Right cardiac atrium (tissue), 5 donors: ENCODE measurements at regions not wholly inside any gene's neighbourhood (a gene's known extent, or its start where the extent isn't known, plus 50 kb on each side); places are given as distances from the start of the nearest gene placed in this dataset.

ENCODE experiments used
- ATAC-seq, 2 donors: fragments of 200-7000 bp; cut with Tn5 transposase; one replicate each; pipeline versions ENCODE4 v1.8.0 to v1.9.1; 2020; ENCODE audit warnings: moderate library complexity in 2 of 2, mild to moderate bottlenecking in 1 of 2
- DNase-seq, 3 donors: peaks; one replicate each; pipeline ENCODE4 v3.0.0-alpha.2; 2020
- H3K27ac ChIP-seq: one replicate; pipeline ENCODE4 v1.5.1; 2013; ENCODE audit warnings: mild to moderate bottlenecking, low read length, control low read depth, moderate library complexity
- H3K27me3 ChIP-seq: one replicate; pipeline ENCODE4 v1.6.1; 2013; ENCODE audit not compliant: control insufficient read depth, insufficient read depth
- H3K4me1 ChIP-seq: one replicate; pipeline ENCODE4 v1.6.1; 2013; ENCODE audit warnings: low read length; ENCODE audit not compliant: control insufficient read depth, insufficient read depth
- H3K4me3 ChIP-seq: one replicate; pipeline ENCODE4 v1.5.1; 2013; ENCODE audit warnings: low read length, control low read depth
- H3K9me3 ChIP-seq: one replicate; pipeline ENCODE4 v1.6.1; 2013; ENCODE audit warnings: low read length; ENCODE audit not compliant: control insufficient read depth
- WGBS: extraction: QIAGEN DNeasy Blood & Tissue Kit; methylation state at CpG from one replicate; pipeline ENCODE4 v1.1.7; 2013; 5-methylcytosine and 5-hydroxymethylcytosine counted together
- intact Hi-C, 4 donors: fragments of 100-400 bp; cut with DNase I; formaldehyde crosslinking; loops; one replicate each; pipeline versions ENCODE4 v1.11.0 to v1.14.0; 2022 to 2023
- donor health status: healthy with polysubstance abuse.
- donor health status: DM: no; HTN: yes; CAD: no.
- donor health status: DM: no; HTN: no; CAD: no.
- donor health status: DM: no; HTN: yes; CAD: no; lungs with severe emphysema.
- donor health status: DM: yes; HTN: yes; CAD: no.

GRCh38 chrX:40258909-40259308 lies 161.2 kb upstream of the BCOR start:
- intact Hi-C loops, result no loop called here
- 91% methylated on average over 6 of the region's 6 CpGs for WGBS
- Histone ChIP-seq H3K27ac (no peak overlapping the region), H3K9me3 (no peaks in the 10 kb centered on the region), H3K4me1 (peaks cover 12% of the 10 kb centered on the region), H3K4me3 (no peak overlapping the region), H3K27me3 (no peaks in the 10 kb centered on the region)
- no peak for ATAC-seq
- DNase-seq, result no peak

GRCh38 chrX:40253771-40254170 lies 156.0 kb upstream of the BCOR start:
- H3K27ac ChIP-seq, result no peak overlapping the region
- no peaks in the 10 kb centered on the region for H3K9me3 ChIP-seq
- DNase-seq (no peak), ATAC-seq (no peak)
- no peak overlapping the region for H3K4me3 ChIP-seq
- H3K27me3 ChIP-seq, result no peaks in the 10 kb centered on the region
- WGBS, result 96% methylated on average over 5 of the region's 5 CpGs
- no peaks in the 10 kb centered on the region for H3K4me1 ChIP-seq
- intact Hi-C loops, result no loop called here

GRCh38 chrX:40249582-40249981 lies 151.8 kb upstream of the BCOR start:
- DNase-seq (no peak), ATAC-seq (no peak)
- H3K4me1 ChIP-seq, result no peaks in the 10 kb centered on the region
- H3K27ac ChIP-seq, result no peak overlapping the region
- WGBS, result 93% methylated on average over 5 of the region's 5 CpGs
- H3K27me3 ChIP-seq, result no peaks in the 10 kb centered on the region
- intact Hi-C loops, result no loop called here
- no peaks in the 10 kb centered on the region for H3K9me3 ChIP-seq
- H3K4me3 ChIP-seq, result no peak overlapping the region

- ATAC-seq (peak; percentile 40 to 76), DNase-seq (peak in 2 of 3 donors; percentile 34 to 46)
- Histone ChIP-seq H3K27me3 (no peaks in the 10 kb centered on the region), H3K9me3 (no peaks in the 10 kb centered on the region), H3K4me3 (no peak overlapping the region), H3K4me1 (no peaks in the 10 kb centered on the region), H3K27ac (no peak overlapping the region)
- 38% methylated on average over 9 of the region's 9 CpGs for WGBS
- intact Hi-C loops, result no loop called here
Measured at GRCh38 chrX:40248822-40249221, 151.1 kb upstream of the BCOR start.

- WGBS, result 63% methylated on average over 13 of the region's 13 CpGs
- Histone ChIP-seq H3K27ac (no peak overlapping the region), H3K27me3 (no peaks in the 10 kb centered on the region), H3K4me1 (no peaks in the 10 kb centered on the region), H3K9me3 (no peaks in the 10 kb centered on the region), H3K4me3 (no peak overlapping the region)
- ATAC-seq (no peak), DNase-seq (peak in 1 of 3 donors; percentile 58)
- intact Hi-C loops, result no loop called here
Measured at GRCh38 chrX:40247848-40248622, 150.3 kb upstream of the BCOR start.

- H3K4me3 ChIP-seq, result no peak overlapping the region
- no peak for DNase-seq
- no peak overlapping the region for H3K27ac ChIP-seq
- intact Hi-C loops, result no loop called here
- H3K27me3 ChIP-seq, result no peaks in the 10 kb centered on the region
- 96% methylated on average over 1 of the region's 1 CpG for WGBS
- H3K4me1 ChIP-seq, result no peaks in the 10 kb centered on the region
- no peaks in the 10 kb centered on the region for H3K9me3 ChIP-seq
- ATAC-seq, result no peak
Measured at GRCh38 chrX:40247382-40247781, 149.6 kb upstream of the BCOR start.

GRCh38 chrX:40245488-40246071 lies 147.8 kb upstream of the BCOR start:
- DNase-seq, result peak; percentile 53 to 79 (median 77)
- H3K9me3 ChIP-seq, result no peaks in the 10 kb centered on the region
- WGBS, result 18% methylated on average over 12 of the region's 12 CpGs
- H3K4me1 ChIP-seq, result peaks cover 1% of the 10 kb centered on the region
- ATAC-seq, result peak; percentile 67 to 82
- intact Hi-C loops, result no loop called here
- H3K4me3 ChIP-seq, result no peak overlapping the region
- no peak overlapping the region for H3K27ac ChIP-seq
- H3K27me3 ChIP-seq, result no peaks in the 10 kb centered on the region

- no peaks in the 10 kb centered on the region for H3K9me3 ChIP-seq
- H3K27me3 ChIP-seq, result no peaks in the 10 kb centered on the region
- H3K4me1 ChIP-seq, result peaks cover 1% of the 10 kb centered on the region
- no peak for DNase-seq
- no peak overlapping the region for H3K4me3 ChIP-seq
- H3K27ac ChIP-seq, result no peak overlapping the region
- WGBS, result 18% methylated on average over 11 of the region's 11 CpGs
- intact Hi-C loops, result no loop called here
- ATAC-seq, result peak; percentile 44 to 64
Measured at GRCh38 chrX:40244980-40245379, 147.2 kb upstream of the BCOR start.

GRCh38 chrX:40243755-40244515 lies 146.2 kb upstream of the BCOR start:
- H3K4me1 ChIP-seq, result peaks cover 1% of the 10 kb centered on the region
- no peaks in the 10 kb centered on the region for H3K9me3 ChIP-seq
- H3K27ac ChIP-seq, result no peak overlapping the region
- H3K27me3 ChIP-seq, result no peaks in the 10 kb centered on the region
- H3K4me3 ChIP-seq, result no peak overlapping the region
- ATAC-seq (no peak), DNase-seq (no peak)
- intact Hi-C loops, result no loop called here
- 65% methylated on average over 15 of the region's 15 CpGs for WGBS

GRCh38 chrX:40240844-40241243 lies 143.1 kb upstream of the BCOR start:
- intact Hi-C loops, result no loop called here
- no peak overlapping the region for H3K4me3 ChIP-seq
- ATAC-seq (no peak), DNase-seq (no peak)
- H3K4me1 ChIP-seq, result peaks cover 1% of the 10 kb centered on the region
- H3K27me3 ChIP-seq, result no peaks in the 10 kb centered on the region
- no peak overlapping the region for H3K27ac ChIP-seq
- H3K9me3 ChIP-seq, result no peaks in the 10 kb centered on the region

GRCh38 chrX:40237731-40238178 lies 140.0 kb upstream of the BCOR start:
- Histone ChIP-seq H3K4me3 (no peak overlapping the region), H3K4me1 (peaks cover 1% of the 10 kb centered on the region), H3K27ac (no peak overlapping the region), H3K27me3 (no peaks in the 10 kb centered on the region), H3K9me3 (no peaks in the 10 kb centered on the region)
- WGBS, result 67% methylated on average over 14 of the region's 14 CpGs
- intact Hi-C loops, result no loop called here
- DNase-seq, result no peak
- no peak for ATAC-seq
